Endodermal cell (in vitro differentiated cells): ENCODE measurements at regions not wholly inside any gene's neighbourhood (a gene's known extent, or its start where the extent isn't known, plus 50 kb on each side); places are given as distances from the start of the nearest gene placed in this dataset.
"Not testable (repeated sequence)": the region's sequence is repeated elsewhere in the genome, so short reads cannot be mapped to it uniquely, and the experiment has no call there.

Experiments used
- DNase-seq: peaks from one replicate; pipeline ENCODE4 v3.0.0-alpha.2; 2017
- H3K27ac ChIP-seq: 2 replicates; pipeline ENCODE4 v1.5.1; 2013; ENCODE audit warnings: mild to moderate bottlenecking, low read depth, low read length, moderate library complexity
- H3K27me3 ChIP-seq: 2 replicates; pipeline ENCODE4 v1.6.1; 2013; ENCODE audit warnings: mild to moderate bottlenecking, low read length, moderate library complexity; ENCODE audit not compliant: insufficient read depth, control insufficient read depth, poor library complexity, severe bottlenecking
- H3K36me3 ChIP-seq: 2 replicates; pipeline ENCODE4 v1.7.0; 2013; ENCODE audit warnings: mild to moderate bottlenecking, low read length, moderate library complexity; ENCODE audit not compliant: control insufficient read depth, insufficient read depth
- H3K4me1 ChIP-seq: one replicate; pipeline ENCODE4 v1.7.0; 2013; ENCODE audit warnings: low read length; ENCODE audit not compliant: control insufficient read depth, insufficient read depth
- H3K4me3 ChIP-seq: 2 replicates; pipeline ENCODE4 v1.5.1; 2013; ENCODE audit warnings: mild to moderate bottlenecking, low read length, moderate library complexity
- H3K9ac ChIP-seq: 2 replicates; pipeline ENCODE4 v1.6.1; 2013; ENCODE audit warnings: mild to moderate bottlenecking, low read length, moderate library complexity; ENCODE audit not compliant: poor library complexity, severe bottlenecking; ENCODE audit errors: extremely low read depth
- H3K9me3 ChIP-seq: 2 replicates; pipeline ENCODE4 v1.6.1; 2013; ENCODE audit warnings: mild to moderate bottlenecking, low read length, moderate library complexity; ENCODE audit not compliant: control insufficient read depth
- H3K27ac Mint-ChIP-seq: 2 replicates; pipeline ENCODE4 v1.8.0; 2020; ENCODE audit warnings: mixed read lengths
- H3K27me3 Mint-ChIP-seq: 2 replicates; pipeline ENCODE4 v1.8.0; 2021; ENCODE audit warnings: mild to moderate bottlenecking, mixed read lengths; ENCODE audit not compliant: insufficient read depth
- H3K36me3 Mint-ChIP-seq: 2 replicates; pipeline ENCODE4 v1.8.0; 2020; ENCODE audit warnings: low read depth, mixed read lengths
- H3K4me1 Mint-ChIP-seq: 2 replicates; pipeline ENCODE4 v1.8.0; 2020; ENCODE audit warnings: mixed read lengths
- H3K4me3 Mint-ChIP-seq: 2 replicates; pipeline ENCODE4 v1.8.0; 2020; ENCODE audit warnings: mild to moderate bottlenecking, moderate library complexity, mixed read lengths
- H3K9me3 Mint-ChIP-seq: 2 replicates; pipeline ENCODE4 v1.8.0; 2020; ENCODE audit warnings: mild to moderate bottlenecking, mixed read lengths
- CTCF ChIP-seq: fragments of 200-600 bp; sonication (generic); conservative IDR thresholded peaks from 2 replicates; pipeline ENCODE4 v1.5.0; 2021; ENCODE audit warnings: antibody characterized with exemption, mild to moderate bottlenecking
- WGBS, 2 experiments: methylation state at CpG; one replicate each; pipeline versions ENCODE4 v1.1.5 to v1.1.7; 2013; ENCODE audit warnings: missing lambda C conversion rate in 2 of 2, mixed read lengths in 1 of 2; ENCODE audit not compliant: insufficient coverage in 1 of 2, insufficient read length in 1 of 2; 5-methylcytosine and 5-hydroxymethylcytosine counted together

GRCh38 chr6:134575221-134575620 lies 257.3 kb upstream of the SGK1 start:
- no peak overlapping the region for H3K27ac ChIP-seq
- no peak overlapping the region for H3K27ac Mint-ChIP-seq

GRCh38 chr6:134574491-134574890 lies 256.6 kb upstream of the SGK1 start:
- H3K4me1 Mint-ChIP-seq: peaks cover 7% of the 10 kb centered on the region
- Histone ChIP-seq H3K27ac (no peak overlapping the region), H3K27me3 (no peaks in the 10 kb centered on the region), H3K4me3 (no peak overlapping the region), H3K36me3 (no peaks in the 10 kb centered on the region), H3K9me3 (peaks cover 20% of the 10 kb centered on the region), H3K9ac (no peak overlapping the region), H3K4me1 (no peaks in the 10 kb centered on the region)
- peaks cover 14% of the 10 kb centered on the region for H3K9me3 Mint-ChIP-seq
- no peak for DNase-seq
- 90 to 96% methylated on average over 5 of the region's 5 CpGs for whole genome bisulfite sequencing, 2 experiments
- H3K4me3 Mint-ChIP-seq: no peak overlapping the region
- H3K27me3 Mint-ChIP-seq: peaks cover 6% of the 10 kb centered on the region
- H3K36me3 Mint-ChIP-seq: no peaks in the 10 kb centered on the region
- TF ChIP-seq CTCF: no peak
- no peak overlapping the region for H3K27ac Mint-ChIP-seq

More at GRCh38 chr6:134575221-134575620, 257.3 kb upstream of the SGK1 start:
- Histone ChIP-seq H3K4me3 (no peak overlapping the region), H3K27me3 (no peaks in the 10 kb centered on the region), H3K36me3 (no peaks in the 10 kb centered on the region), H3K9ac (no peak overlapping the region), H3K9me3 (peaks cover 12% of the 10 kb centered on the region), H3K4me1 (no peaks in the 10 kb centered on the region)
- Mint-ChIP-seq H3K9me3 (peaks cover 10% of the 10 kb centered on the region), H3K36me3 (no peaks in the 10 kb centered on the region), H3K27me3 (peaks cover under 1% of the 10 kb centered on the region), H3K4me3 (no peak overlapping the region), H3K4me1 (peaks cover 7% of the 10 kb centered on the region)
- DNase-seq: no peak
- TF ChIP-seq CTCF: no peak
- 86 to 97% methylated on average over 1 of the region's 1 CpG for WGBS, 2 experiments

GRCh38 chr6:134569996-134570395 lies 252.1 kb upstream of the SGK1 start:
- peaks cover 31% of the 10 kb centered on the region for H3K9me3 Mint-ChIP-seq
- not testable (repeated sequence) for H3K27me3 ChIP-seq, H3K4me1 Mint-ChIP-seq, H3K27ac ChIP-seq, H3K36me3 ChIP-seq, H3K27ac Mint-ChIP-seq, DNase-seq, H3K4me3 ChIP-seq, H3K4me3 Mint-ChIP-seq, H3K9ac ChIP-seq, H3K27me3 Mint-ChIP-seq, H3K4me1 ChIP-seq, H3K36me3 Mint-ChIP-seq
- peaks cover 38% of the 10 kb centered on the region for H3K9me3 ChIP-seq
- WGBS, 2 experiments: 74 to 92% methylated on average over 3 of the region's 3 CpGs

GRCh38 chr6:134564705-134565104 lies 246.8 kb upstream of the SGK1 start:
- Histone ChIP-seq H3K4me1 (no peaks in the 10 kb centered on the region), H3K27ac (no peak overlapping the region), H3K9ac (no peak overlapping the region), H3K36me3 (no peaks in the 10 kb centered on the region), H3K27me3 (peaks cover 9% of the 10 kb centered on the region), H3K4me3 (no peak overlapping the region), H3K9me3 (peaks cover 20% of the 10 kb centered on the region)
- H3K27me3 Mint-ChIP-seq: peaks cover 3% of the 10 kb centered on the region
- TF ChIP-seq CTCF: no peak
- H3K9me3 Mint-ChIP-seq: peaks cover 18% of the 10 kb centered on the region
- H3K4me1 Mint-ChIP-seq: peaks cover 5% of the 10 kb centered on the region
- WGBS, 2 experiments: 94 to 100% methylated on average over 1 to 5 of the region's 5 CpGs
- DNase-seq: no peak
- H3K36me3 Mint-ChIP-seq: no peaks in the 10 kb centered on the region
- H3K4me3 Mint-ChIP-seq: no peak overlapping the region
- no peak overlapping the region for H3K27ac Mint-ChIP-seq
